ENCODE measurements at regions not wholly inside any gene's neighbourhood (a gene's known extent, or its start where the extent isn't known, plus 50 kb on each side); places are given as distances from the start of the nearest gene placed in this dataset.

- no peak for TF ChIP-seq CTCF (conservative IDR thresholded peaks at IDR 0.05; ENCODE audit: low read length)
- TF ChIP-seq EZH2phosphoT487 (IDR thresholded peaks at IDR 0.05; ENCODE audit: borderline replicate concordance, low read depth, low read length) = no peak
Observed at GRCh38 chr21:43334214-43334958, 92.5 kb downstream of the SIK1 start.
